GM12875 (cell line): ENCODE measurements at regions not wholly inside any gene's neighbourhood (a gene's known extent, or its start where the extent isn't known, plus 50 kb on each side); places are given as distances from the start of the nearest gene placed in this dataset.

Experiments
- H3K4me3 ChIP-seq: one replicate; pipeline ENCODE4 v1.5.1; 2011; ENCODE audit warnings: low read depth, low read length, control low read depth
- TF ChIP-seq, protein P1 (sequence below): IDR thresholded peaks from 2 replicates; pipeline ENCODE4 v1.5.1; 2011; ENCODE audit warnings: low read depth, mild to moderate bottlenecking, control low read depth, inconsistent platforms, low read length, moderate library complexity, borderline replicate concordance; ENCODE audit not compliant: insufficient read depth

DNA sequence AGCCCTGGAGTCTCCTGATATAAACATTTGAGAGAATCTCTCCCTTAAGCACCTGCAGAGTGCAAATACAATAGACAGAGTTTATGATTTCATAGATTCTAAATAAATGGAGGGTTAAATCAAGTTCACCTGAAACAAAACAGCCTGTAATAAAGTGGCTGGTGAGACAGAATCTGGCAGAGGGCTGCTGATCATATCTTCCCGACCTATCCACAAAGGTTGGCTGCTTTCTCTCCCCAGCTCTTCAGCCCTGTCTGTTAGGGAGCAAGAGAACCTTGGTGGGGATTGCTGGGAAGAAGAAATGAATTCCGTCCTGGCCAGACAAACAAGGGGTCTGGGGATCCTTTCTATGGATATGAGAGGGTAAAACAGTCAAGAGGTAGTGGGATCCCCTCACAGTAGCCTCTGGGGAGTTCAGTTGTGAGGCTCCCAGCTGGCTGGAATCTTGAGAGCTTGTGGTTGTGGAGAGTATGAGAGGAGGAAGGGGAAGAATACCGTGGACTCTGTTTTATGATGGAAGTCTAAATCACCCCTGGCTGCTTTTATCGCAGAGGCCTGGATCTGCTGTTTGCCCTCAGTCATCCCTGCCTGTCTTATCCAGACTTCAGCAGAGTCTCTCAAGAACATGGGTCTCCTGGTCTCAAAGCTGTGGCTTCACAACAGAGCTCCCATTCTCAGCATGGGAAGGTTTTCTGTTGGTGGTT, 451.3 kb downstream of the NTRK3 start:
- H3K4me3 ChIP-seq: no peak overlapping the region
- TF ChIP-seq, protein P1, sequence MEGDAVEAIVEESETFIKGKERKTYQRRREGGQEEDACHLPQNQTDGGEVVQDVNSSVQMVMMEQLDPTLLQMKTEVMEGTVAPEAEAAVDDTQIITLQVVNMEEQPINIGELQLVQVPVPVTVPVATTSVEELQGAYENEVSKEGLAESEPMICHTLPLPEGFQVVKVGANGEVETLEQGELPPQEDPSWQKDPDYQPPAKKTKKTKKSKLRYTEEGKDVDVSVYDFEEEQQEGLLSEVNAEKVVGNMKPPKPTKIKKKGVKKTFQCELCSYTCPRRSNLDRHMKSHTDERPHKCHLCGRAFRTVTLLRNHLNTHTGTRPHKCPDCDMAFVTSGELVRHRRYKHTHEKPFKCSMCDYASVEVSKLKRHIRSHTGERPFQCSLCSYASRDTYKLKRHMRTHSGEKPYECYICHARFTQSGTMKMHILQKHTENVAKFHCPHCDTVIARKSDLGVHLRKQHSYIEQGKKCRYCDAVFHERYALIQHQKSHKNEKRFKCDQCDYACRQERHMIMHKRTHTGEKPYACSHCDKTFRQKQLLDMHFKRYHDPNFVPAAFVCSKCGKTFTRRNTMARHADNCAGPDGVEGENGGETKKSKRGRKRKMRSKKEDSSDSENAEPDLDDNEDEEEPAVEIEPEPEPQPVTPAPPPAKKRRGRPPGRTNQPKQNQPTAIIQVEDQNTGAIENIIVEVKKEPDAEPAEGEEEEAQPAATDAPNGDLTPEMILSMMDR: no peak

DNA sequence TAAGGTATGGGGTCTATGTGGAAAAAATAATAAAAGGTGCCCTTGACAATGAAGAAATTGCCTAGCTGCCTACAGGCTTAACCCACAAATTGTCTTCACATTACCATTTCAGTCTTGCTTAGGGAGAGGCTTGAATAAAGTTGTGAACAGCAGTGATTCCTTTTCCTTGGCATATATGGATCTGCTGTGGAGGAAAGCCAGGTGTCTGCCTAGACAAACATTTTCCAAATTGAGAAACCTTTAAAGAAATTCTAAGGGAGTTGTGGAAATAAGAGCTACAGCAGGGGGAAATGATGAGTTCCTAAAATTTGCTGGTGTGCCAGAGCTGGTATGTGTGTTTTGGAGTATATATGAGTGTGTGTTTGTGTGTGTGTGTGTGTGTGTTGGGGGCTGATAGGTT, 452.1 kb downstream of the NTRK3 start:
- TF ChIP-seq, protein P1: no peak
- no peak overlapping the region for H3K4me3 ChIP-seq

DNA sequence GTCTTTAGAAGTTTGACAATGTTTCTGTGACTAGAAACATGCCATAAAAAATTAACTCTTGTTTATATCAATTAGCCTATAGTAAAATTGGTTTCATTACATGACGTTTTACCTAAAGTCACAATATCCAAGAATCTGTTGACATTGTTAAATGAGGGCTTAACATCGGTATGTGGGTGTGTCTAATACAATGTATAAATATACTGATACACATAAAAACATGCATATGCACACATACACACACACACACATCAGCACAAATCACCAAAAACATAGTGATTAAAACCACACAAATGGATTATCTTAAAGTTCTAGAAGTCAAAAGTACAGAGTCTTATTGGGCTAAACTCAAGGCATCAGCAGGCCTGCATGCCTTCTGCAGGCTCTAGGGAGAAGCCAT, 456.7 kb downstream of the NTRK3 start:
- TF ChIP-seq, protein P1: no peak
- no peak overlapping the region for H3K4me3 ChIP-seq

DNA sequence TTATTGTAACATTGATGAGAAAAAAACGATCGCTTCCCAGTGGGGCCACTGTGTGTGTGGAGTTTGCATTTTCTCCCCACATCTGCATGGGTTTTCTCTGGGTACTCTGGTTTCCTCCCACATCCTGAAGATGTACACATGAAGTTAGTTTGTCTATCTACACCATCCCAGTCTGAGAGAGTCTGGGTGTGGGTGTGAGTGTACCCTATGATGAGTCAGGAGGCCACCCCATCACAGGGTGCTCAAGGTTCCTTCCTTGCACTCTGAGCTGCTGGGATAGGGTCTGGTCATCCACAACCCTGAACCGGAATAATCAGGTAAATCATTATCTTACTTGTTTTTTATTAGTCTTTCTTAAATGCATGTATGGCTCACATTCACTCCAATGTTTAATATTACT, 457.1 kb downstream of the NTRK3 start:
- H3K4me3 ChIP-seq: no peak overlapping the region
- TF ChIP-seq, protein P1: no peak

DNA sequence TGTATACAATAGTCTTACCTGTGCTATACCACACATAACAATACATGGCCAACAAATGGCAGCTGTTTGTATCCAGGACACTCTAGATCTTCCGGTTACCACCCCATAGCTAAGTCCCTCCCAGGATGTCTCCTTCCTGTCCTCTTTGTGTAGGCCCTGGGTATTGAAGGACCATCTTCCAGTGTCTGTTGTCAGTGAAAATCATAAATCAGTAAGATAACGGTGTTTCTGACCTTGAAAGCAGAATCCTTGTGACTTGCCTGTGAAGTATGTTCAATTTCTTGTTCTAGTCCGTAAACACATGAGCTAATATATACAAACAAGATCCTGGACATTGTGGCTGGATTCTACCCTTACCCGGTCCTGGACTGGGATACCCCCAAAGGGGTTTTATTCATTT, 462.8 kb downstream of the NTRK3 start:
- TF ChIP-seq, protein P1: no peak
- H3K4me3 ChIP-seq: no peak overlapping the region

DNA sequence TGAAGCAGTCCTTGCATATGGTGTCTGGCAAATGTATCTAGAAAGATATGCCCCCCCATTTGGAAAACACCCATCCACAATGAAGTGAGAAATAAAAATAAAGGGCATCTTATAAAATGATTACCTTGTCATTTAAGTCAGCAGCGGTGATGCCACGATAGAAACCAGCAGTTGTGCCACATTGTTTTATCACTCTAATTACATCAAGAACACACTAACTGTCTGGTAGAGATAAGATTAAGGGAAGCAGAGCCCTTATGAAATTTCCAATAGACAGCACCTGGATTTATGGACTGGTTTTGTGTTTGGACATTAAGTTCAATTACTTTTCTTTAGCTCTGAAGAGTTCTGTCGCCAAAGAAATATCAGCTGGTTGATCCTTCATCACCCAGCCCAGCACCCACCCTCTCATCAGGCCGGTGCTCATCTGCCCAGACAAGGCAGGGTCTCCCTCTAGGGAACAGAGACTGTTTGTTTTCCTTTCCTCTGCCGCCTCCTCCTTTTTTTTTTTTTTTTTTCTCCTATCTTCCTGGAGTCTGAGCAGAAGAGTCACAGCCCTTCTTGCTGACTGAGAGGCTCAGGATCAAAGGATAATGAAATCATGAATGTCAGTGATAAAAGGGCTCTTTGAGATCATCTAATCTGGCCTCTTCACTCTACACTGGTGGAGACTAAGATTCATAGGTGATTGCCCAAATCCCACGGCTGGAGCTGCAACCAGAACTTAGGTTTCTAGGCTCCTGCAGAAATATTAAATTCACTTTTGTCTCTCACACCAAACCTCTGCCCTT, 464.1 kb downstream of the NTRK3 start:
- H3K4me3 ChIP-seq: no peak overlapping the region
- TF ChIP-seq, protein P1: no peak
